GM04503 (cell line): ENCODE measurements at regions not wholly inside any gene's neighbourhood (a gene's known extent, or its start where the extent isn't known, plus 50 kb on each side); places are given as distances from the start of the nearest gene placed in this dataset.

Source experiments
- DNase-seq: peaks from one replicate; pipeline ENCODE4 v3.0.0-alpha.2; 2012; ENCODE audit warnings: low read depth

- no peak for DNase-seq
Observed at GRCh38 chr16:85544016-85544415, 69.1 kb upstream of the GSE1 start.

- DNase-seq, result no peak
Observed at GRCh38 chr16:85544668-85545067, 68.5 kb upstream of the GSE1 start.

DNA sequence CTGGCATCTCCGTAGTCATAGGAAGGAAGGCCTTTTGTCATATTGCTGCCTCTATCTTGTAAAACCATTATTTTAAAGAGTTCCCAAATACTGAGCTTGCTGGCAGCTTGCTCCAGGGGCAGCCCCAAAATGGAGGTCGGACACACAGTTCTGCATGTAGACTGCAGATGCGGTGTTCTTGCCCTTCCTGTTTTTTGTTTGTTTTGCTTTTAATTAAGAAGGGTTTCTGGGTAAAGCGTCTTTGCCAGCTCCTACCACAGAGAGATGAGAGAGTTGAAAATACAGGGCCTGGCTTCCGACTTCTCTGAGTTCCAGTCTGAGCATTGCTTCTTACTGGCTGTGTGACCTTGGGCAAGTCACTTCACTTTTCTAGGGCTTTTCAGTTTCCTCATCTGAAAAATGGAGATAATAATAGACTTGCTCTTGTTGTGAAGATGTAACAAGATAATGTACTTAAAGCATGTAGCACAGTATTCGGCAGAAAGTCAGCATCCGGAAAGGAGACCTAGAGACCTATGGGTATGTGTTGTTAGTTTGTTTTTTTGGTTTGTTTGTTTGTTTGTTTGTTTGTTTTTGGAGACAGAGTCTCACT, 67.8 kb upstream of the GSE1 start:
- no peak for DNase-seq

DNA sequence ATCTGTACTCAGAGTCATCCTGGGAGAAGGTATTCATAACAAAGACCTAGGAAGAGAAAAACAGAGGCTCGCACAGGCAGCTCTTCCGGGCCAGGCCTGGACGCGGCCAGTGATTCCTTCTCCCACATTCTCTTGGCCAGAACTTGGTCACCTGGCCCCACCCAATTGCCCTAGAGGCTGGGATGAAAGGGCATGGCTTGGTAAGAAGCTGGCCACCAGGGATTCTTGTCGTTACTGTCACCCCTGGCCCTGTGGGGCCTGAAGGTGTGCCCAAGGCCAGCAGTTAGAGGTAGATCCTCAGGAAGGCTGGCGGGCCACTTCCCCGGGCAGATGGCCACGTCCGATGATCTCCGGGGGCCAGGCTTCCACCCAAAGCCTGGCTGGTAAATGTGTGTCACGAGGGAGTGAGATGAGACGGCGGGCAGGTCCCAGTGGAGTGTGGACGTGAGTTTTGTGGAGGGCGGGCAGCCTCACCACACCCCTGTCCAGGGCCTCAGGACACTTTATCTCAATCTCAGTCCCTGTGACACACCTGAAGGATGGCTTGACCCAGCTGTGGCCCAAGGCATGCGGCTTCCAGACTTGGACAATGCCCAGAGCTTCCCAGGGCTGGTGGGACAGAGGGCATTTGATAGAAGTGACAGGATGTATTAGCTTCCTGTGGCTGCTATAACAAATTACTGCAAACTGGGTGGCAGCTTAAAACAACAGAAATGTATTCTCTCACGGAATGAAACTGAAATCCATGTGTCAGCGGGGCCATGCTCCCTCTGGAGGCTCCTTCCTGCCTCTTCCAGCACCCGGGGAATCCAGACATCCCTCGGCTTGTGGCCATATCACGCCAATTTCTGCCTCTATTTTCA, 66.3 kb upstream of the GSE1 start:
- DNase-seq, result no peak

GRCh38 chr16:85548375-85548774, 64.7 kb upstream of the GSE1 start:
- DNase-seq, result no peak

DNA sequence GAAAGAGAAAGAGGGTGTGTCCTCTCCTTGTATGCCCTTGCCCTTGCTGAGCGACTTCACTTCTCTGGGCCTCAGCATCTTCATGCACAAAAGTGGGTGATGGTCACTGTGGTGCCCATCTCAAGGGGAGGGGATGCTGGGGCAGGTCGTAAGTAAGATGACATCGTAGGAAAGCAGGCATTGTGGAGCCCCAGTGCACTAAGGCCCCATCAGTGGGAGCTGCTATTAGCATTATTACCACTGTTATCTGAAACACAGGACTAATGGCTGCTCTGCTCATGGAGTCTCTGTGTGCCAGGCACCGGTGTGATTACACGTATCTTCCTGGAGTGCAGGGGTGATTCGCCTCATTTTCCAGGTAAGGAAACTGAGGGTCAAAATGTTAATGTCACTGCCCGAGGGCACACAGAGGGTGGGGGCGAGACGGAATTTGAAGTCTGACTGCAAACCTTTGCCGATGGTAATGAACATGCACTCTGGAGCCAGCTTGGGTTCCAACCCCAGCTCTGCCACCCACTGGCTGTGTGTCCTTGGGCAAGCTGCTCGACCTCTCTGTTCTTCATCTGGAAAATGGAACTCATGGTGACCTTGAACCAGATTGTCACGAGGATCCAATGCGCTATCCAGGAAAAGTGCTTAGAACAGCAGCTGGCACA, 63.2 kb upstream of the GSE1 start:
- DNase-seq, result no peak

- DNase-seq, result no peak
Observed at GRCh38 chr16:85550422-85550864, 62.7 kb upstream of the GSE1 start.

- DNase-seq, result no peak
Observed at GRCh38 chr16:85550953-85551924, 61.9 kb upstream of the GSE1 start.

GRCh38 chr16:85552980-85553435, 60.1 kb upstream of the GSE1 start:
- DNase-seq, result no peak

DNA sequence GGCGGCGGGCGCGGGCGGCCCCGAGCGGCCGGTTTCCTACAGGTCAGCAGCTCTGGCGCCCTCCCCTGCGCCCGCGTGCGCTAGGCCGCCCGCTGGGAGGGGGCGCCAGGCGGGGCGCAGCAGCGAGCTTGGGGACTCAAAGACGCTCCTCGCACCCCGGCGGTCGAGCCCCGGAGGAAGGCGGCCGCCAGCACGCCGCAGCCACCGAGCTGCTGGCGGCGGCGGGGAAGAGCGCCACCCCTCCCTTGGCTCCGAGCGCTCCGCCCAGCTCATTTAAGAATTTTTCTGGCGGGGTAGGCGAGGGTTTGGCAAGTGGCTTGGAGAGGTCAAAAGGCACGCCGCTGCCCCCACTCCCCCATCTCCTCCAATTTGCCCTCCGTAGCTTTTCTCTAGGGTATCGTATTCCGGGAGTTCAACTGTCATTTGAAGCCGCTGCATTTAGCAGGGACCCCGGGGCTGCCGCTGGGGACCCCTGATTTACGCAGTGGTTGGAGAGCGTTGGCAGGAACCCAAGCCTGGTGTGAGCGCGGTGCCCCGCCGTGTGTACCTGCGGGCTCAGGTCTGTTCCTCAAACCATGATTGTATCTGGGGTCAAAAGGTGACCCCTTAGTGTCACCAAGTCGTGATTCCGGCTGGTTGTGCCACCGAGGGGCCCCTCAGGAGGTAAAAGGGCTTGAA, 59.5 kb upstream of the GSE1 start:
- DNase-seq, result no peak

DNA sequence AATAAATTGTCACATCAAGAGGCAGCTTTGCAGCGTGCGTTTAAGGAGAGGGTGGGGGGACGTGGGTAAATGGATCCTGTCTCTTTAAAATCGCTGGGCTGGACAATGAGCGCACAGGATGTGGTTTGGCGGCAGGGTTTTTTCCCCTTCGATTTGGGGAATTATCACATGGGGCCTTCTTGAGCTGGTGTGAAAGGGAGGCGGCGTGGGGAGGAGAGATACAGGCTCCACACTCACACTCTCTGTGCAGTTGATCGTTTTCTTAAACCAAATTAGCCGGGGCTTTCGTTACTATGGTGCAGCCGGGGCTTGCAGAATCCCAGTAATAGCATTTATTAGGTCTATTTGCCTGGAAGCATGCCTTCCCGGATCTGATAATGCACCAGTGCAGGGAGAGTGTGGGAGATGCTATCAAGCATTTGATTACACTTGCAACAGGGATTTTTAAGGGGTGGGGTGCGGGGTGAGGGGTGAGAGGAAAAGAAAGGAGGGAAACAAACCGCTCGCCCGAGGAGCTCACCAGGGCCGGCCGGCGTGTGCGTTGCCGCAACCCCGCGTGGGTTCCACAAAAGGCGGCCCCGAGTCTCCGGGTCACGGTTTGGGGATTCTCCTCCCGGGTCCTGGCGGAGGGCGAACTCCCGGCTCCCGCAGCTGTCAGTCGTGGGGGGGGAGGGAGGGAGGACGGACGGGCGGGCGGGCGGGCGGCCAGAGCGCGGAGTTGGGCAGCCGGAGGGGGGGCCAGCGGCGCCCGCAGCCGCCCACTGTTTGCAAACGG, 58.8 kb upstream of the GSE1 start:
- peak; percentile 44 for DNase-seq

- no peak for DNase-seq
Observed at GRCh38 chr16:85554889-85555718, 58.0 kb upstream of the GSE1 start.

GRCh38 chr16:85555719-85556455, 57.2 kb upstream of the GSE1 start:
- DNase-seq, result no peak

- DNase-seq, result no peak
Observed at GRCh38 chr16:85556456-85557082, 56.6 kb upstream of the GSE1 start.

DNA sequence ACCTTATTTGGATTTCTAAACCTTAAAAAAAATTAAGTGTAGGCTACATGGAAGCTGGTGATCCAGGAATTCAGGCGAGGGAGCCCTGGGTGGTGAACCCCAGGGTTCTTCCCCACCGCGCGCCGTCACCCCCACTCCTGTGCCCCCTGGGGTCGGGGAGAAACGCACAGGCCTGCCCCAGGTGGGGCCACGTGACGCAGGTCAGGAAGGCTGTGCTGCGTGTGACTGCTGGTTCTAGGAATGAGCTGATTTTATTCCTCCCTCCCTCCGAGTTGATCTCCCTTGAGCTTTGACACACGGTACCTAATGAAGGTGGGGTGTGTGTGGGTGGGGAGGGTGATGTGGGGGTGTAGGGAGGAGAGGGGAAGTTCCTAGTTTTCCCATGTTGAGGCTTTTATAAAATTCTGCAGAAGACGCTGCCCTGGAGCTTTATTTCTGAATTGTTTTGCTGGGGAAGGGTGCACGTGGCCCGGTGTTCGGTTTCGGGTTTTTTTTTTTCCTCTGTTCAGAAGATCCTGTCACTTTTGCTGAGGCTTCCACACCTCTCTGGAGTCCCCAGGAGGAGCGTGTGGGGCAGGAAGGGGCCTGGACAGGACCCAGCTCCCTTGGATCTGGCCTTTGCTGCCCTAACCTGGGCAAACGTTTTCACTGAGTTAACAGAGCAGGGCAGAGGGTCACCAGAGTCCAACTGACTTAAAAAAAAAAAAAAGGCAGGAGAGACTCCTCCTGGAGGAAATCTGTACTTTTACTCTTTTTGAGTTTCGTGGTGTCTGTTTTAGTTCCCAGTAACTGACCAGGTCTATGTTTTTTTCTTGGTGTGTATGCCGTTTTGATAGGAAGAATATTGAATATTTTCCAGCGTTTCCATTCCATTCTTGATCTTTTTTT, 55.8 kb upstream of the GSE1 start:
- no peak for DNase-seq

DNA sequence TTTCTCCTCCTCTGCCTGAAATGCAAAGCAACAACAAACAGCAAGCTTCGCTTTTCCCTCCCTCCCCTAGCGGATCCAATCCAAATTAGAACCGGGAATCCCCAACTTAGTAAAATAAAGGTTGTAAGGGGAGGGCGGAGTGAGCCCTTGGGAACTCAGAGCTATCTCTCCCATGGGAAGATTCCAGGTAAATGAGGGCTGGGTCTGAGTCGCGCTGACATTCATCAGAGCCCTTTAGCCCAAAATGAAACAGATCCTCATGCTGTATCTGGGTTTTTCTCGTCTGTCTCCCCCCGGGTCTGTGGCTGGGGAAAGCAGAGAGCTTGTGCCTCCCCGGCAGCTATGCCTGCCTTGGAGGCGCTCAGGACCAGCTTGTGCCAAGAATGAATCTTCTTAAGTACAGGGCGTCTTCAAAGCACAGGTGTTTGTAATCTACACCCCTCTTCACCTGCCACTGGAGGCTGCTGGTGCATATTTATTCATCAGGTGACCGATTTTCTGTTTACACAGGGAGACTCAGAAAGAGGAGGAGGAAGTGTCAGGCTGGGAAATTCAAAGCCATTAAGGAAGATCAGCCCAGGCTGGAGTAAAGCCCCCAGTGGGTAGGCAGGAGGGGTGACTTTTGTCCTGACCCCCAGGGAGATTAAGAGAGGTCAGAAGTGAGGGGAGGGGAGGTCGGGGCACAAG, 55.0 kb upstream of the GSE1 start:
- DNase-seq, result no peak

GRCh38 chr16:85560932-85561247, 52.2 kb upstream of the GSE1 start:
- DNase-seq, result no peak
